ENCODE measurements at regions not wholly inside any gene's neighbourhood (a gene's known extent, or its start where the extent isn't known, plus 50 kb on each side); places are given as distances from the start of the nearest gene placed in this dataset.

GRCh38 chr12:83343767-83344166, 657.1 kb downstream of the TMTC2 start:
- intact Hi-C loops (cut with DNase I) = no loop called here
- no peaks in the 10 kb centered on the region for H3K27me3 ChIP-seq
- DNase-seq (no peak), ATAC-seq (no peak)
- H3K27ac ChIP-seq = no peak overlapping the region
- TF ChIP-seq POLR2A (IDR thresholded peaks at IDR 0.05) (no peak), CTCF (IDR thresholded peaks at IDR 0.05) (no peak)
- no peaks in the 10 kb centered on the region for H3K36me3 ChIP-seq
- H3K4me1 ChIP-seq = peaks cover 0 to 6% (median 0%) of the 10 kb centered on the region in 4 donors
- no peak overlapping the region for H3K4me3 ChIP-seq
- H3K9me3 ChIP-seq = no peaks in the 10 kb centered on the region

- intact Hi-C loops (cut with DNase I) = no loop called here
- no peaks in the 10 kb centered on the region for H3K36me3 ChIP-seq
- 75% methylated on average over 2 of the region's 2 CpGs for WGBS (ENCODE audit: insufficient coverage, low coverage, low lambda C conversion rate, missing lambda C conversion rate)
- ATAC-seq (no peak), DNase-seq (no peak)
- TF ChIP-seq CTCF (IDR thresholded peaks at IDR 0.05) = no peak
- no peak for TF ChIP-seq POLR2A (IDR thresholded peaks at IDR 0.05)
- no peaks in the 10 kb centered on the region for H3K27me3 ChIP-seq
- H3K27ac ChIP-seq = no peak overlapping the region
- no peaks in the 10 kb centered on the region for H3K4me1 ChIP-seq
- no peak overlapping the region for H3K4me3 ChIP-seq
- no peaks in the 10 kb centered on the region for H3K9me3 ChIP-seq
These were observed 649.0 kb downstream of the TMTC2 start for GRCh38 chr12:83335748-83336147.

- Histone ChIP-seq H3K27me3 (no peaks in the 10 kb centered on the region), H3K4me1 (no peaks in the 10 kb centered on the region), H3K27ac (no peak overlapping the region), H3K4me3 (no peak overlapping the region), H3K36me3 (no peaks in the 10 kb centered on the region), H3K9me3 (no peaks in the 10 kb centered on the region)
- ATAC-seq (no peak), DNase-seq (no peak)
- TF ChIP-seq CTCF (IDR thresholded peaks at IDR 0.05) (no peak), POLR2A (IDR thresholded peaks at IDR 0.05) (no peak)
- intact Hi-C loops (cut with DNase I) = no loop called here
These were observed 640.0 kb downstream of the TMTC2 start for GRCh38 chr12:83326666-83327065.

GRCh38 chr12:83323866-83324265, 637.2 kb downstream of the TMTC2 start:
- DNase-seq (no peak), ATAC-seq (no peak)
- H3K36me3 ChIP-seq = no peaks in the 10 kb centered on the region
- TF ChIP-seq POLR2A (IDR thresholded peaks at IDR 0.05) (no peak), CTCF (IDR thresholded peaks at IDR 0.05) (no peak)
- no peak overlapping the region for H3K4me3 ChIP-seq
- no peaks in the 10 kb centered on the region for H3K9me3 ChIP-seq
- no peaks in the 10 kb centered on the region for H3K4me1 ChIP-seq
- WGBS (ENCODE audit: insufficient coverage, low coverage, low lambda C conversion rate, missing lambda C conversion rate) = 60% methylated on average over 1 of the region's 1 CpG
- no peaks in the 10 kb centered on the region for H3K27me3 ChIP-seq
- no peak overlapping the region for H3K27ac ChIP-seq
- intact Hi-C loops (cut with DNase I) = no loop called here

- Histone ChIP-seq H3K4me3 (no peak overlapping the region), H3K9me3 (no peaks in the 10 kb centered on the region), H3K4me1 (no peaks in the 10 kb centered on the region), H3K27me3 (no peaks in the 10 kb centered on the region), H3K27ac (no peak overlapping the region), H3K36me3 (no peaks in the 10 kb centered on the region)
- ATAC-seq (no peak), DNase-seq (no peak)
- TF ChIP-seq POLR2A (IDR thresholded peaks at IDR 0.05) (no peak), CTCF (IDR thresholded peaks at IDR 0.05) (no peak)
- intact Hi-C loops (cut with DNase I) = no loop called here
- 43% methylated on average over 2 of the region's 2 CpGs for WGBS (ENCODE audit: insufficient coverage, low coverage, low lambda C conversion rate, missing lambda C conversion rate)
These were observed 636.1 kb downstream of the TMTC2 start for GRCh38 chr12:83322809-83323208.

Data from right lobe of liver (tissue), 6 donors.